Activated T-cell treated with anti-CD3 and anti-CD28 coated beads, Interleukin-2, amount 50 U/mL, for 24 hours (primary cell): ENCODE measurements at regions not wholly inside any gene's neighbourhood (a gene's known extent, or its start where the extent isn't known, plus 50 kb on each side); places are given as distances from the start of the nearest gene placed in this dataset.

Experiments
- DNase-seq: peaks from one replicate; pipeline ENCODE4 v3.0.0-alpha.2; 2020
- H3K27ac Mint-ChIP-seq: 2 replicates; pipeline ENCODE4 v1.8.0; 2020; ENCODE audit warnings: mild to moderate bottlenecking, mixed read lengths
- H3K27me3 Mint-ChIP-seq: 2 replicates; pipeline ENCODE4 v1.8.0; 2020; ENCODE audit warnings: mixed read lengths
- H3K36me3 Mint-ChIP-seq: 2 replicates; pipeline ENCODE4 v1.8.0; 2020; ENCODE audit warnings: low read depth, mixed read lengths
- H3K4me1 Mint-ChIP-seq: 2 replicates; pipeline ENCODE4 v1.8.0; 2020; ENCODE audit warnings: low read depth, mixed read lengths
- H3K4me3 Mint-ChIP-seq: 2 replicates; pipeline ENCODE4 v1.8.0; 2020; ENCODE audit warnings: mild to moderate bottlenecking, moderate library complexity, mixed read lengths
- H3K9me3 Mint-ChIP-seq: 2 replicates; pipeline ENCODE4 v1.8.0; 2020; ENCODE audit warnings: mixed read lengths

- no peaks in the 10 kb centered on the region for H3K27me3 Mint-ChIP-seq
- H3K36me3 Mint-ChIP-seq, result no peaks in the 10 kb centered on the region
- peaks cover 13% of the 10 kb centered on the region for H3K4me1 Mint-ChIP-seq
- no peak for DNase-seq
- H3K4me3 Mint-ChIP-seq, result peak overlapping the region; percentile 63
- no peak overlapping the region for H3K27ac Mint-ChIP-seq
- no peaks in the 10 kb centered on the region for H3K9me3 Mint-ChIP-seq
These were observed 1153.3 kb upstream of the TMEFF2 start for GRCh38 chr2:193348055-193348454.

GRCh38 chr2:193336781-193337180, 1142.0 kb upstream of the TMEFF2 start:
- H3K36me3 Mint-ChIP-seq, result no peaks in the 10 kb centered on the region
- no peak overlapping the region for H3K27ac Mint-ChIP-seq
- H3K27me3 Mint-ChIP-seq, result no peaks in the 10 kb centered on the region
- no peaks in the 10 kb centered on the region for H3K9me3 Mint-ChIP-seq
- no peak overlapping the region for H3K4me3 Mint-ChIP-seq
- H3K4me1 Mint-ChIP-seq, result peaks cover 3% of the 10 kb centered on the region
- no peak for DNase-seq

DNA sequence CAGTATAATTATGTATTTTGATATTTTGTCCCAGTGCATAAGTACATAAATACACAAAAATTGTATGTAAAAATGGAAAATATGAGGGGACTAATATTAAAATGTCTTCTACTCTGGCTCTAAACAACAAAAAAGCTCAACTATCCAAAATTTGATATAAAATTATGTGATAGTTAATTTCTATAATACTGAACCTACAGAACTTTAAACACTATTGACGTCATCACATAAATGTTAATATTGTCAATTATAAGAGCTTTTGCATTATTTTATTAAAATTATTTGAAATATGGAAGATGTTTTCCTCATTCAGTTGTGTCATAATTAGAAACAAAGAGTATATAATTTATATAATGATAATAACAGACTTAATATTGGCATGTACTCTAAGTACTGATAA, 1139.7 kb upstream of the TMEFF2 start:
- peaks cover 3% of the 10 kb centered on the region for H3K4me1 Mint-ChIP-seq
- H3K9me3 Mint-ChIP-seq, result no peaks in the 10 kb centered on the region
- H3K4me3 Mint-ChIP-seq, result no peak overlapping the region
- DNase-seq, result no peak
- no peak overlapping the region for H3K27ac Mint-ChIP-seq
- H3K36me3 Mint-ChIP-seq, result no peaks in the 10 kb centered on the region
- no peaks in the 10 kb centered on the region for H3K27me3 Mint-ChIP-seq

DNA sequence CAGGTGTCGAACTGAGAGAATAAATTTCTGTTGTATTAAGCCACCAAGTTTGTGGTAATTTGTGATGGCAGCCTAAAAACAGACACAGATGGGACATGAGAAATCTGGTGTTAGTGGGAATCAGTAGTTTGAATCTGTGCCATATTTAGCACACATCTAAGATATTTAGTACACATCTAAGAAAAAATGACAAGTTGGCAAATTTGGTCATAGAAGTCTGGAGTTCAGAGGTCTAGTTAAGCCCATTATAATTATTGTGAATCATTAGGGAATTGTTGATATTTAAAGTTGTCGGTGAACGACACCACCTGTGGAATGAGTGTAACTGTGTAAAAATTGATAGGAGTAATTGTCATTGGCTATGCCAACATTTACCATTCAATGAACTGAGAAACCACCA, 1138.8 kb upstream of the TMEFF2 start:
- Mint-ChIP-seq H3K4me1 (peaks cover 3% of the 10 kb centered on the region), H3K4me3 (no peak overlapping the region), H3K36me3 (no peaks in the 10 kb centered on the region), H3K27ac (no peak overlapping the region), H3K27me3 (no peaks in the 10 kb centered on the region), H3K9me3 (no peaks in the 10 kb centered on the region)
- no peak for DNase-seq

DNA sequence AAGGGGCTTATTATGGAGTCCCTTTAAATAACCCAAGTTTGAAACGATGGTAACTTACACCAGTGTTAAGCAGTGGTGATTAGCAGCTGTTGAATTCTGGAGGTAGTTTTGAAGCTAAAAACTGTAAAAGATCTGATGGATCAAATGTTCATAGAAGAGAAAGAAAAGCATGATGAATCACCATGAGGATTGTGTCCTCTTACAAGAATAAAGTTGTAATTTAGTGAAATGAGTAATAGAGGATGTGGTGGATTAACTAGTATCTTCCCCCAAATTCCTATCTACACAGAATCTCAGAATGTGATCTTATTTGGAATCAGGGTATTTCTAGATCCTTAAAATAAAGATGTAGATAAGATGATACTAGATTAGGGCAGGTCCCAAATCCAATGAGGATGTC, 1138.2 kb upstream of the TMEFF2 start:
- no peaks in the 10 kb centered on the region for H3K9me3 Mint-ChIP-seq

GRCh38 chr2:193331676-193332075, 1136.9 kb upstream of the TMEFF2 start:
- Mint-ChIP-seq H3K27me3 (no peaks in the 10 kb centered on the region), H3K27ac (no peak overlapping the region), H3K4me1 (peaks cover 3% of the 10 kb centered on the region), H3K9me3 (no peaks in the 10 kb centered on the region), H3K4me3 (no peak overlapping the region), H3K36me3 (no peaks in the 10 kb centered on the region)
- no peak for DNase-seq

More for the DNA sequence above, 1138.2 kb upstream of the TMEFF2 start:
- Mint-ChIP-seq H3K4me3 (no peak overlapping the region), H3K27me3 (no peaks in the 10 kb centered on the region), H3K27ac (no peak overlapping the region), H3K4me1 (peaks cover 3% of the 10 kb centered on the region), H3K36me3 (no peaks in the 10 kb centered on the region)
- DNase-seq, result no peak

DNA sequence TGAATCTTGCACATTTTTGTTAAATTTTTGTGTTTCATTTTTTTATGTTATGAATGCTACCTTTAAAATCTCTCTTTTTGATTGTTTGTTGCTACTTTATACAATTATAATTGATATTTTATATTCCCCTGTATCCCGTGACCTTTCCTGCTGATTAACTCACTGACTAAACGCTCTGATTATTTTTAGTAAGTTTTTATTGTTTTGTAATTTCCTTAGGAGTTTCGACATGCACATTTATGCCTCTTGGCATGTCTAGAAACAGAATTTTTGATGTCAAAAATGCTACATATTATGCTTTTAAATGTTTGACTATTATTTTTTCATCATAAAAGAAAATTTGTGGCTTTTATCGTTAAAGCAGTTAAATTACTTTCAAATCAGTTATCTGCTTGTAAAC, 1131.6 kb upstream of the TMEFF2 start:
- no peak overlapping the region for H3K4me3 Mint-ChIP-seq
- no peak for DNase-seq

GRCh38 chr2:193315428-193316091, 1120.8 kb upstream of the TMEFF2 start:
- Mint-ChIP-seq H3K4me1 (peaks cover 6% of the 10 kb centered on the region), H3K36me3 (no peaks in the 10 kb centered on the region), H3K4me3 (no peak overlapping the region), H3K9me3 (no peaks in the 10 kb centered on the region), H3K27ac (no peak overlapping the region), H3K27me3 (no peaks in the 10 kb centered on the region)
- DNase-seq, result no peak

More for the DNA sequence above, 1131.6 kb upstream of the TMEFF2 start:
- Mint-ChIP-seq H3K4me1 (no peaks in the 10 kb centered on the region), H3K27me3 (no peaks in the 10 kb centered on the region), H3K36me3 (no peaks in the 10 kb centered on the region), H3K27ac (no peak overlapping the region), H3K9me3 (no peaks in the 10 kb centered on the region)

DNA sequence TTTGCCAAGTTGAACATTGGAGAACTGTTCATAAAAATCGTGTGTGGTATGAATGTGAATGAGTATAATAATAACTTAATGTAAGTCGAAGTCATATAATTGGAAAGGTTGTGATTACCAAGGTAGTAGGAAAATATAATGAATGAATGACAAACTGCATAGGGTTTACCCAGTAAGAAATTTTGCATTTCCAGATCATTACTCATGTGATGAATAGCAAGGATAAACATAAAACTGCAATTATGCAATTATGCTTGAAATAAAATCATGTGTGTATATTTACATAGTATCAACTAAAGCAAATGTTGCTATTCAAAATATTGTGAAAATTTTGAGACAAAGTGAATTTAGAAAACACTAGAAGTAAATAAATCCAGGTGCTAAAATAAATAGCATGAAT, 1108.7 kb upstream of the TMEFF2 start:
- no peaks in the 10 kb centered on the region for H3K36me3 Mint-ChIP-seq
- no peaks in the 10 kb centered on the region for H3K27me3 Mint-ChIP-seq
- no peak overlapping the region for H3K4me3 Mint-ChIP-seq
- H3K4me1 Mint-ChIP-seq, result no peaks in the 10 kb centered on the region
- no peaks in the 10 kb centered on the region for H3K9me3 Mint-ChIP-seq
- no peak overlapping the region for H3K27ac Mint-ChIP-seq
- no peak for DNase-seq

GRCh38 chr2:193294371-193294770, 1099.6 kb upstream of the TMEFF2 start:
- no peak for DNase-seq
- no peak overlapping the region for H3K4me3 Mint-ChIP-seq
- H3K27me3 Mint-ChIP-seq, result no peaks in the 10 kb centered on the region
- H3K4me1 Mint-ChIP-seq, result no peaks in the 10 kb centered on the region
- H3K36me3 Mint-ChIP-seq, result no peaks in the 10 kb centered on the region
- H3K27ac Mint-ChIP-seq, result no peak overlapping the region
- peaks cover 3% of the 10 kb centered on the region for H3K9me3 Mint-ChIP-seq

DNA sequence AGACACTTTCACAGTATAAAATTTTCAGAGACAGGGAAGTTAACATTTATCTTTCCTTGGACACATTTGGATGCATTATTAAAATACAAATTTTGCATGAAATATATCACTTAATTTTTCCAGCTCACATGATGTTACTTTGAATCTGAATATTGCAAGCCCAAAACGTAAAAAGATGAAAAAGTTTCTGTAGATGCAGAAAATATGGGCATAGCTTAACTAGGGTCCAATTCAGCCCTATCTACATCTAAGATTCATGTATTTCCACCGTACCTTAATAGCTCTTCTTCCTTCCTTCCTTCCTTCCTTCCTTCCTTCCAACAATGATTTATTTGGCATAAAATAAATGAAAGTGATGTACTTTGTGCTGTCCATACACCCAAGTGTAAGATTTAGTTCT, 1084.6 kb upstream of the TMEFF2 start:
- Mint-ChIP-seq H3K4me3 (no peak overlapping the region), H3K9me3 (no peaks in the 10 kb centered on the region), H3K27ac (no peak overlapping the region), H3K27me3 (no peaks in the 10 kb centered on the region), H3K36me3 (no peaks in the 10 kb centered on the region), H3K4me1 (no peaks in the 10 kb centered on the region)
- no peak for DNase-seq

GRCh38 chr2:193276988-193277387, 1082.3 kb upstream of the TMEFF2 start:
- H3K36me3 Mint-ChIP-seq, result no peaks in the 10 kb centered on the region
- H3K27me3 Mint-ChIP-seq, result no peaks in the 10 kb centered on the region

DNA sequence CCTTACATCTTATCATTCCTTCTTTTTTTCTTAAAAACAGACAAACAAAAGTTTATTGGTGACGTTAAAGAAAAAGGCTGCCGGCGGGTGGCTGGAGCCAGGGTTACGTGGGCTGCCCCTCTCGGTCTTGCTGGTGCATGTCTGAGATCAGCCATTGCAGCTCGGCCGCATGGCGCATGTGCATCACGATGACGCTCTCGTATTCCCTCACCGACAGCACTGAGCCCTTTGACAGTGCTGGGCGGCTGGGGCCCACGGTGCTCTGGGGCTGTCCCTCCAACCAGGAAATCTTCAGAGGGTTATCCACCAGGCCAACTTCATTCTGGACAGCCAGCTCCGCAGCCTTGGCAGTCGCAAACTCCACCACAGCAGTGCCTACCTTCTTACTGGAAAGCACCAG, 1081.8 kb upstream of the TMEFF2 start:
- Mint-ChIP-seq H3K27ac (no peak overlapping the region), H3K36me3 (no peaks in the 10 kb centered on the region), H3K4me1 (no peaks in the 10 kb centered on the region), H3K27me3 (no peaks in the 10 kb centered on the region), H3K9me3 (no peaks in the 10 kb centered on the region), H3K4me3 (no peak overlapping the region)
- DNase-seq, result no peak

More at GRCh38 chr2:193276988-193277387, 1082.3 kb upstream of the TMEFF2 start:
- Mint-ChIP-seq H3K27ac (no peak overlapping the region), H3K4me3 (no peak overlapping the region), H3K9me3 (no peaks in the 10 kb centered on the region), H3K4me1 (no peaks in the 10 kb centered on the region)
- DNase-seq, result no peak

DNA sequence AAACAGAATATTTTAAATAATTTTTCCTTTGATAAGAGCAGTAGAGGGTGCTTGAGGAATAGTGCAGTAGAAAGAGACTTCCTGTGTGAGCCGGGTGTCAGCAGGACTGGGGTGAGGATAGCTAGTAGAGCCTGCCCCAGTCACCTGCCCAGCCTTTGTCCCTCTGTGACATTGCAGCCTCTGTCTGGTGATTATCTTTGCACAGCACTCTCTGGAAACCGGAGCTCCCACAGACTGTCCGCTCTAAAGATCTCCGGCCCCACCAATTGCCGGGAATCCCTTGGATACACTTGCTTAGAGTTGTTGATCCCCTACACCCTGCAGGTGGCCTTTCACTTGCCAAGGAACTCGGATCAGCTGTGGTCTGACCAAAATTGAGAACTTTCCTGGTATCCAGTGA, 1081.3 kb upstream of the TMEFF2 start:
- H3K27ac Mint-ChIP-seq, result no peak overlapping the region
- DNase-seq, result no peak

DNA sequence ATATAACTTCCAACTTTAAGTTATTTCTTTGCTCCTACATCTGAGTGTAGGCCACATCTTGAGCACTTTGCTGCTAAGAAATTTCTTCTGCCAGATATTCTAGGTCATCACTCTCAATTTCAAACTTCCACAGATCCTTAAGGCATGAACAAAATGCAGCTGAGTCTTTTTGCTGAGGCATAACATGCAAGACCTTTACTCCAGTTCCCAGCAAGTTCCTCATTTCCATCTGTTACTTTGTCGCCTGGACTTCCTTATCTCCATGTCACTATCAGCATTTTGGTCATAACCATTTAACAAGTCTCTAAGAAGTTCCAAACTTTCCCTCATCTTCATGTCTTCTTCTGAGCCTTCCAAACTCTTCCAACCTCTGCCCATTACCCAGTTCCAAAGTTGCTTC, 1077.3 kb upstream of the TMEFF2 start:
- Mint-ChIP-seq H3K27me3 (no peaks in the 10 kb centered on the region), H3K4me1 (no peaks in the 10 kb centered on the region), H3K36me3 (no peaks in the 10 kb centered on the region), H3K27ac (no peak overlapping the region), H3K9me3 (no peaks in the 10 kb centered on the region), H3K4me3 (no peak overlapping the region)
- no peak for DNase-seq

More for the DNA sequence above, 1081.3 kb upstream of the TMEFF2 start:
- Mint-ChIP-seq H3K27me3 (no peaks in the 10 kb centered on the region), H3K4me3 (no peak overlapping the region), H3K36me3 (no peaks in the 10 kb centered on the region), H3K4me1 (no peaks in the 10 kb centered on the region), H3K9me3 (no peaks in the 10 kb centered on the region)

- H3K27me3 Mint-ChIP-seq, result no peaks in the 10 kb centered on the region
- no peaks in the 10 kb centered on the region for H3K9me3 Mint-ChIP-seq
- H3K27ac Mint-ChIP-seq, result no peak overlapping the region
- no peak overlapping the region for H3K4me3 Mint-ChIP-seq
- no peaks in the 10 kb centered on the region for H3K4me1 Mint-ChIP-seq
- no peaks in the 10 kb centered on the region for H3K36me3 Mint-ChIP-seq
- DNase-seq, result no peak
These were observed 1076.1 kb upstream of the TMEFF2 start for GRCh38 chr2:193270816-193271215.
